NB4 (cell line): ENCODE measurements at regions not wholly inside any gene's neighbourhood (a gene's known extent, or its start where the extent isn't known, plus 50 kb on each side); places are given as distances from the start of the nearest gene placed in this dataset.
A peak's percentile ranks its signal among the peaks of the same experiment; 100 is the strongest.

Source experiments
- DNase-seq: peaks from one replicate; pipeline ENCODE4 v3.0.0; 2010; ENCODE audit warnings: low read depth
- H3K4me3 ChIP-seq: one replicate; pipeline ENCODE4 v1.5.1; 2011; ENCODE audit warnings: mild to moderate bottlenecking, low read depth, low read length, moderate library complexity
- CTCF ChIP-seq: IDR thresholded peaks from one replicate; pipeline ENCODE4 v1.5.1; 2012; ENCODE audit warnings: low read depth, low read length
- MAX ChIP-seq: IDR thresholded peaks from 2 replicates; pipeline ENCODE4 v1.6.1; 2011; ENCODE audit warnings: low read depth, low read length
- MYC ChIP-seq: IDR thresholded peaks from 2 replicates; pipeline ENCODE4 v1.6.1; 2011; ENCODE audit warnings: low read depth, low read length
- POLR2A ChIP-seq: IDR thresholded peaks from 2 replicates; pipeline ENCODE4 v1.6.1; 2011; ENCODE audit warnings: mild to moderate bottlenecking; ENCODE audit not compliant: insufficient read length; ENCODE audit errors: extremely low read depth

GRCh38 chr6:74928203-74928602, 277.6 kb downstream of the COL12A1 start:
- DNase-seq: no peak
- no peak overlapping the region for H3K4me3 ChIP-seq
- TF ChIP-seq MYC (no peak), POLR2A (no peak), MAX (no peak), CTCF (no peak)

GRCh38 chr6:74927299-74927698, 278.6 kb downstream of the COL12A1 start:
- no peak overlapping the region for H3K4me3 ChIP-seq
- no peak for TF ChIP-seq MYC
- TF ChIP-seq MAX: no peak
- no peak for TF ChIP-seq CTCF
- no peak for TF ChIP-seq POLR2A
- DNase-seq: no peak

- H3K4me3 ChIP-seq: no peak overlapping the region
- DNase-seq: peak; percentile 76
- TF ChIP-seq MYC: no peak
- no peak for TF ChIP-seq CTCF
- no peak for TF ChIP-seq MAX
- no peak for TF ChIP-seq POLR2A
Observed at GRCh38 chr6:74925683-74926082, 280.2 kb downstream of the COL12A1 start.

- no peak for DNase-seq
- no peak overlapping the region for H3K4me3 ChIP-seq
- TF ChIP-seq POLR2A (no peak), MYC (no peak), MAX (no peak), CTCF (no peak)
Observed at GRCh38 chr6:74914888-74915287, 291.0 kb downstream of the COL12A1 start.

GRCh38 chr6:74912234-74912633, 293.6 kb downstream of the COL12A1 start:
- no peak for DNase-seq
- no peak for TF ChIP-seq MYC
- no peak for TF ChIP-seq MAX
- TF ChIP-seq POLR2A: no peak
- TF ChIP-seq CTCF: no peak
- no peak overlapping the region for H3K4me3 ChIP-seq

GRCh38 chr6:74902846-74903245, 303.0 kb downstream of the COL12A1 start:
- H3K4me3 ChIP-seq: no peak overlapping the region
- TF ChIP-seq CTCF (no peak), MYC (no peak), MAX (no peak), POLR2A (no peak)
- no peak for DNase-seq
